Stomach (tissue), 8 donors: ENCODE measurements at regions not wholly inside any gene's neighbourhood (a gene's known extent, or its start where the extent isn't known, plus 50 kb on each side); places are given as distances from the start of the nearest gene placed in this dataset.

Experiments
- DNase-seq, 2 donors: peaks; one replicate each; pipeline versions ENCODE4 v3.0.0 to v3.0.0-alpha.2; 2013 to 2019
- H3K27ac ChIP-seq, 5 donors: fragments of 200-600 bp in 4 of 5; sonication (generic) in 4 of 5; one replicate each; pipeline ENCODE4 v1.5.1; 2013 to 2019; ENCODE audit warnings: mild to moderate bottlenecking in 1 of 5, moderate library complexity in 1 of 5
- H3K27me3 ChIP-seq, 3 donors: fragments of 200-600 bp; sonication (generic); one replicate each; pipeline ENCODE4 v1.5.1; 2017 to 2019; ENCODE audit warnings: mixed run types in 1 of 3
- H3K36me3 ChIP-seq, 4 donors: fragments of 200-600 bp; sonication (generic); 1 replicate in 3 of 4; 2 replicates in 1 of 4; pipeline ENCODE4 v1.5.1; 2016 to 2019
- H3K4me1 ChIP-seq, 4 donors: fragments of 200-600 bp; sonication (generic); one replicate each; pipeline ENCODE4 v1.5.1; 2016 to 2019
- H3K4me3 ChIP-seq, 4 donors: fragments of 200-600 bp; sonication (generic) in 3 of 4; one replicate each; pipeline ENCODE4 v1.5.1; 2016 to 2019; ENCODE audit warnings: mild to moderate bottlenecking in 1 of 4
- H3K9me3 ChIP-seq, 4 donors: fragments of 200-600 bp; sonication (generic); one replicate each; pipeline ENCODE4 v1.5.1; 2016 to 2019
- CTCF ChIP-seq, 7 experiments: fragments of 450-650 bp in 4 of 7; fragments of 200-600 bp in 3 of 7; sonication (generic) in 3 of 7; IDR thresholded peaks; one replicate each; pipeline ENCODE4 v1.5.1; 2016 to 2019; ENCODE audit warnings: antibody characterized with exemption in 7 of 7, control low read depth in 2 of 7, mild to moderate bottlenecking in 1 of 7
- EP300 ChIP-seq: sonication (generic); formaldehyde crosslinking; IDR thresholded peaks from one replicate; pipeline ENCODE4 v1.6.1; 2017; ENCODE audit warnings: antibody characterized with exemption
- POLR2A ChIP-seq, 4 donors: fragments of 450-650 bp; IDR thresholded peaks; one replicate each; pipeline ENCODE4 v1.6.1; 2016; ENCODE audit warnings: antibody characterized with exemption in 4 of 4, control low read depth in 2 of 4, mild to moderate bottlenecking in 1 of 4, moderate library complexity in 1 of 4
- POLR2AphosphoS5 ChIP-seq, 3 donors: sonication (generic); formaldehyde crosslinking; IDR thresholded peaks; one replicate each; pipeline ENCODE4 v1.6.1; 2016; ENCODE audit warnings: antibody characterized with exemption in 3 of 3
- WGBS, 5 donors: extraction: QIAGEN DNeasy Blood & Tissue Kit in 3 of 5; methylation state at CpG; one replicate each; pipeline versions ENCODE4 v1.1.5 to v1.1.7; 2013 to 2018; 5-methylcytosine and 5-hydroxymethylcytosine counted together
- intact Hi-C: fragments of 100-400 bp; cut with DNase I; formaldehyde crosslinking; loops from one replicate; pipeline ENCODE4 v1.15.1; 2023; ENCODE audit warnings: low total_unique reads
- donor health status: healthy with polysubstance abuse.
- donor health status: Bipolar disorder and iron deficiency.
- donor health status: healthy.

GRCh38 chr5:97266076-97266475, 83.0 kb upstream of the RIOK2 start:
- TF ChIP-seq POLR2AphosphoS5 (IDR thresholded peaks at IDR 0.05): no peak
- no peak for TF ChIP-seq EP300
- TF ChIP-seq CTCF (IDR thresholded peaks at IDR 0.05): no peak
- TF ChIP-seq POLR2A (IDR thresholded peaks at IDR 0.05): no peak
- Histone ChIP-seq H3K4me1 (no peaks in the 10 kb centered on the region), H3K4me3 (no peak overlapping the region), H3K27me3 (no peaks in the 10 kb centered on the region), H3K27ac (no peak overlapping the region), H3K36me3 (no peaks in the 10 kb centered on the region), H3K9me3 (peaks cover 0 to 5% (median 0%) of the 10 kb centered on the region in 4 donors)
- intact Hi-C loops: no loop called here
- DNase-seq: no peak

- no peak overlapping the region for H3K4me3 ChIP-seq
- H3K4me1 ChIP-seq: no peaks in the 10 kb centered on the region
- no peak for TF ChIP-seq POLR2AphosphoS5 (IDR thresholded peaks at IDR 0.05)
- no peak for TF ChIP-seq CTCF (IDR thresholded peaks at IDR 0.05)
- TF ChIP-seq POLR2A (IDR thresholded peaks at IDR 0.05): no peak
- TF ChIP-seq EP300: no peak
- 57 to 74% (median 68%) methylated on average over 5 of the region's 5 CpGs for WGBS, 5 donors
- H3K27me3 ChIP-seq: no peaks in the 10 kb centered on the region
- intact Hi-C loops: no loop called here
- no peaks in the 10 kb centered on the region for H3K36me3 ChIP-seq
- peak in 1 of 2 donors; percentile 45 for DNase-seq
- H3K9me3 ChIP-seq: peaks cover 0 to 10% (median 0%) of the 10 kb centered on the region in 4 donors
- H3K27ac ChIP-seq: no peak overlapping the region
These were observed 83.5 kb upstream of the RIOK2 start for GRCh38 chr5:97266576-97266975.

- Histone ChIP-seq H3K27ac (no peak overlapping the region), H3K4me1 (no peaks in the 10 kb centered on the region), H3K9me3 (peaks cover 0 to 21% (median 8%) of the 10 kb centered on the region in 4 donors), H3K27me3 (no peaks in the 10 kb centered on the region), H3K36me3 (no peaks in the 10 kb centered on the region), H3K4me3 (no peak overlapping the region)
- WGBS, 5 donors: 55 to 62% (median 58%) methylated on average over 3 of the region's 3 CpGs
- DNase-seq: no peak
- TF ChIP-seq CTCF (IDR thresholded peaks at IDR 0.05) (no peak), POLR2A (IDR thresholded peaks at IDR 0.05) (no peak), EP300 (no peak)
- intact Hi-C loops: no loop called here
These were observed 84.7 kb upstream of the RIOK2 start for GRCh38 chr5:97267767-97268166.

GRCh38 chr5:97276474-97277120, 93.5 kb upstream of the RIOK2 start:
- DNase-seq: no peak
- Histone ChIP-seq H3K4me3 (no peak overlapping the region), H3K27ac (no peak overlapping the region), H3K27me3 (no peaks in the 10 kb centered on the region), H3K36me3 (no peaks in the 10 kb centered on the region), H3K4me1 (no peaks in the 10 kb centered on the region), H3K9me3 (peaks cover 0 to 18% (median 13%) of the 10 kb centered on the region in 4 donors)
- TF ChIP-seq POLR2AphosphoS5 (IDR thresholded peaks at IDR 0.05): no peak
- TF ChIP-seq EP300: no peak
- no peak for TF ChIP-seq CTCF (IDR thresholded peaks at IDR 0.05)
- TF ChIP-seq POLR2A (IDR thresholded peaks at IDR 0.05): no peak
- intact Hi-C loops: no loop called here
- WGBS, 5 donors: 30 to 76% (median 74%) methylated on average over 2 to 3 of the region's 3 CpGs
